Vagina (tissue), 2 donors: ENCODE measurements at regions not wholly inside any gene's neighbourhood (a gene's known extent, or its start where the extent isn't known, plus 50 kb on each side); places are given as distances from the start of the nearest gene placed in this dataset.

Experiments
- POLR2A ChIP-seq, 2 donors: fragments of 450-650 bp; IDR thresholded peaks; one replicate each; pipeline ENCODE4 v1.6.1; 2017; ENCODE audit warnings: antibody characterized with exemption in 2 of 2, mild to moderate bottlenecking in 2 of 2, moderate library complexity in 2 of 2
- POLR2AphosphoS5 ChIP-seq, 2 donors: sonication (generic); formaldehyde crosslinking; IDR thresholded peaks; one replicate each; pipeline ENCODE4 v1.9.0; 2017; ENCODE audit warnings: antibody characterized with exemption in 2 of 2, mild to moderate bottlenecking in 2 of 2, low read depth in 1 of 2; ENCODE audit not compliant: insufficient read depth in 1 of 2
- TF ChIP-seq, protein P1 (sequence below), 3 experiments: fragments of 450-650 bp in 2 of 3; fragments of 200-600 bp in 1 of 3; sonication (generic) in 1 of 3; IDR thresholded peaks; one replicate each; pipeline ENCODE4 v1.5.1; 2017 to 2019; ENCODE audit warnings: antibody characterized with exemption in 3 of 3, mild to moderate bottlenecking in 2 of 3, moderate library complexity in 2 of 3

DNA sequence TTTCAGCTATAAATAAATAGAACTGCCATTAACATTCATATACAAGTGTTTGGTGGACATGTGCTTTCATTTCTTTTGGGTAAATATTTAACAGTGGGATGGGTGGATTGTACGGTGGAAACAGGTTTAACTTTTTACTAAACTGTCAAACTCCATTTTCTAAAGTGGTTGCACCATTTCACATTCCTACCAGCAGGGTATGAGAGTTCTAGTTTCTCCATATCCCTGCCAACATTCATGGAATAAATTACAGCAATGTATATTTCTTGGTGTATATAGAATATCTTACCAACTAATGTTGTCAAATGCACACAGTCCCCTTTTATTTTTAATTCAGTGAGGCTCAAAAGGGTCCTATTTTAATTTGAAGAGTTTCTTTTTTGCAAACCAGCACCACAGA, 71.3 kb upstream of the CTXND1 start:
- TF ChIP-seq, protein P1, sequence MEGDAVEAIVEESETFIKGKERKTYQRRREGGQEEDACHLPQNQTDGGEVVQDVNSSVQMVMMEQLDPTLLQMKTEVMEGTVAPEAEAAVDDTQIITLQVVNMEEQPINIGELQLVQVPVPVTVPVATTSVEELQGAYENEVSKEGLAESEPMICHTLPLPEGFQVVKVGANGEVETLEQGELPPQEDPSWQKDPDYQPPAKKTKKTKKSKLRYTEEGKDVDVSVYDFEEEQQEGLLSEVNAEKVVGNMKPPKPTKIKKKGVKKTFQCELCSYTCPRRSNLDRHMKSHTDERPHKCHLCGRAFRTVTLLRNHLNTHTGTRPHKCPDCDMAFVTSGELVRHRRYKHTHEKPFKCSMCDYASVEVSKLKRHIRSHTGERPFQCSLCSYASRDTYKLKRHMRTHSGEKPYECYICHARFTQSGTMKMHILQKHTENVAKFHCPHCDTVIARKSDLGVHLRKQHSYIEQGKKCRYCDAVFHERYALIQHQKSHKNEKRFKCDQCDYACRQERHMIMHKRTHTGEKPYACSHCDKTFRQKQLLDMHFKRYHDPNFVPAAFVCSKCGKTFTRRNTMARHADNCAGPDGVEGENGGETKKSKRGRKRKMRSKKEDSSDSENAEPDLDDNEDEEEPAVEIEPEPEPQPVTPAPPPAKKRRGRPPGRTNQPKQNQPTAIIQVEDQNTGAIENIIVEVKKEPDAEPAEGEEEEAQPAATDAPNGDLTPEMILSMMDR (IDR thresholded peaks at IDR 0.05): no peak
- no peak for TF ChIP-seq POLR2AphosphoS5 (IDR thresholded peaks at IDR 0.05; ENCODE audit: insufficient read depth in 1 of 2, low read depth in 1 of 2)
- TF ChIP-seq POLR2A (IDR thresholded peaks at IDR 0.05): no peak
